Hepatocyte (in vitro differentiated cells): ENCODE measurements at regions not wholly inside any gene's neighbourhood (a gene's known extent, or its start where the extent isn't known, plus 50 kb on each side); places are given as distances from the start of the nearest gene placed in this dataset.

Source experiments
- DNase-seq: peaks from one replicate; pipeline ENCODE4 v3.0.0-alpha.2; 2016; ENCODE audit warnings: low spot score
- H2AFZ ChIP-seq: fragments of 200-600 bp; sonication (generic); 2 replicates; pipeline ENCODE4 v1.6.0; 2016; ENCODE audit warnings: antibody characterized with exemption, mild to moderate bottlenecking
- H3K27ac ChIP-seq: fragments of 200-600 bp; sonication (generic); 2 replicates; pipeline ENCODE4 v1.5.1; 2016; ENCODE audit warnings: mild to moderate bottlenecking
- H3K27me3 ChIP-seq: fragments of 200-600 bp; sonication (generic); 2 replicates; pipeline ENCODE4 v1.6.1; 2016
- H3K36me3 ChIP-seq: fragments of 200-600 bp; sonication (generic); replicated peaks from 2 replicates; pipeline ENCODE4 v1.5.1; 2016; ENCODE audit warnings: low read depth; ENCODE audit not compliant: insufficient read depth
- H3K4me1 ChIP-seq: fragments of 200-600 bp; sonication (generic); 2 replicates; pipeline ENCODE4 v1.5.1; 2016; ENCODE audit warnings: mild to moderate bottlenecking, moderate library complexity; ENCODE audit not compliant: insufficient read depth
- H3K4me2 ChIP-seq: fragments of 200-600 bp; sonication (generic); 2 replicates; pipeline ENCODE4 v1.6.0; 2016
- H3K4me3 ChIP-seq: fragments of 200-600 bp; sonication (generic); 2 replicates; pipeline ENCODE4 v1.5.1; 2016; ENCODE audit warnings: mild to moderate bottlenecking
- H3K79me2 ChIP-seq: fragments of 200-600 bp; sonication (generic); 2 replicates; pipeline ENCODE4 v1.6.0; 2017; ENCODE audit warnings: mild to moderate bottlenecking
- H3K9me2 ChIP-seq: fragments of 200-600 bp; sonication (generic); replicated peaks from 2 replicates; pipeline ENCODE4 v1.6.0; 2017; ENCODE audit warnings: mild to moderate bottlenecking; ENCODE audit not compliant: insufficient read depth
- H3K9me3 ChIP-seq: fragments of 200-600 bp; sonication (generic); 2 replicates; pipeline ENCODE4 v1.5.1; 2016; ENCODE audit warnings: low read depth, mild to moderate bottlenecking
- H4K20me1 ChIP-seq: fragments of 200-600 bp; sonication (generic); 2 replicates; pipeline ENCODE4 v1.6.0; 2016; ENCODE audit warnings: mild to moderate bottlenecking; ENCODE audit not compliant: insufficient read depth, poor library complexity, severe bottlenecking
- EZH2 ChIP-seq: fragments of 200-600 bp; sonication (generic); IDR thresholded peaks from 2 replicates; pipeline ENCODE4 v1.6.1; 2016; ENCODE audit warnings: antibody characterized with exemption, mild to moderate bottlenecking, borderline replicate concordance
- EZH2phosphoT487 ChIP-seq: fragments of 200-600 bp; sonication (generic); IDR thresholded peaks from one replicate; pipeline ENCODE4 v1.6.1; 2018; ENCODE audit warnings: antibody characterized with exemption, mild to moderate bottlenecking, low read depth, moderate library complexity; ENCODE audit not compliant: unreplicated experiment, severe bottlenecking
- WGBS: methylation state at CpG from one replicate; pipeline ENCODE4 v1.1.6; 2016; ENCODE audit warnings: low lambda C conversion rate; ENCODE audit errors: missing lambda C conversion rate; 5-methylcytosine and 5-hydroxymethylcytosine counted together
- TF ChIP-seq, protein P1 (sequence below): fragments of 200-600 bp; sonication (generic); IDR thresholded peaks from 2 replicates; pipeline ENCODE4 v1.5.1; 2016; ENCODE audit warnings: antibody characterized with exemption, mild to moderate bottlenecking; ENCODE audit not compliant: poor library complexity

DNA sequence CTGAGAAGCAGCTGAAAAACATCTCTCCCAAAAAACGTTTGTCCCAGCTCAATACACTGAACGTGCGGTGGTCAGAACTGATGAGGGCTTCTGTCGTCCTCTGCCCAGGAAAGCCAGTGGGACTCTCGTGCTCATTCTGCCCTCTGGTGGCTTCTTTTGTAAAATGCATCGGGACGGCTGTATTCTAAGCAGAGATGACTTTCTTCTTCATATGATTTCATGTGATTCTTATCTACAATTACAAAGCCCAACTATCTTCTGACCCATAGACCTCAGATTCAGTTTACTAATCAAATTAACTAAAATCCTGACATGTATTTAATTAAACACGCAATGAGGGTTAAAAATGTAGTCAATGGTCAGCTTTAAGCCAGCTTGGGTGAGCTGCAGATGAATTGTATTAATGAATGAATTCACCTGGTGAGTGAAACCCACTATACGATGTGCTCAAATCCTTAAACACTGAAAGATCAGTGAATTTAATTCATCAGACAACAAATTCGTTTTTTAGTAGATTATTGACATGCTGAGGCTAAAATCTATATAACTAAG lies 117.6 kb upstream of the FAM204A start:
- H3K27me3 ChIP-seq = peaks cover 6% of the 10 kb centered on the region
- no peaks in the 10 kb centered on the region for H3K9me3 ChIP-seq
- peak overlapping the region; percentile 66 for H3K27ac ChIP-seq
- no peaks in the 10 kb centered on the region for H4K20me1 ChIP-seq
- no peaks in the 10 kb centered on the region for H3K9me2 ChIP-seq
- H3K4me1 ChIP-seq = no peaks in the 10 kb centered on the region
- H3K36me3 ChIP-seq = no peaks in the 10 kb centered on the region
- H3K4me2 ChIP-seq = peak overlapping the region; percentile 51
- no peak overlapping the region for H3K4me3 ChIP-seq
- no peak overlapping the region for H2AFZ ChIP-seq
- no peak for TF ChIP-seq EZH2phosphoT487
- TF ChIP-seq, protein P1, sequence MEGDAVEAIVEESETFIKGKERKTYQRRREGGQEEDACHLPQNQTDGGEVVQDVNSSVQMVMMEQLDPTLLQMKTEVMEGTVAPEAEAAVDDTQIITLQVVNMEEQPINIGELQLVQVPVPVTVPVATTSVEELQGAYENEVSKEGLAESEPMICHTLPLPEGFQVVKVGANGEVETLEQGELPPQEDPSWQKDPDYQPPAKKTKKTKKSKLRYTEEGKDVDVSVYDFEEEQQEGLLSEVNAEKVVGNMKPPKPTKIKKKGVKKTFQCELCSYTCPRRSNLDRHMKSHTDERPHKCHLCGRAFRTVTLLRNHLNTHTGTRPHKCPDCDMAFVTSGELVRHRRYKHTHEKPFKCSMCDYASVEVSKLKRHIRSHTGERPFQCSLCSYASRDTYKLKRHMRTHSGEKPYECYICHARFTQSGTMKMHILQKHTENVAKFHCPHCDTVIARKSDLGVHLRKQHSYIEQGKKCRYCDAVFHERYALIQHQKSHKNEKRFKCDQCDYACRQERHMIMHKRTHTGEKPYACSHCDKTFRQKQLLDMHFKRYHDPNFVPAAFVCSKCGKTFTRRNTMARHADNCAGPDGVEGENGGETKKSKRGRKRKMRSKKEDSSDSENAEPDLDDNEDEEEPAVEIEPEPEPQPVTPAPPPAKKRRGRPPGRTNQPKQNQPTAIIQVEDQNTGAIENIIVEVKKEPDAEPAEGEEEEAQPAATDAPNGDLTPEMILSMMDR = peak; percentile 83
- 3% methylated on average over 10 of the region's 10 CpGs for WGBS
- DNase-seq = peak; percentile 82
- no peaks in the 10 kb centered on the region for H3K79me2 ChIP-seq

DNA sequence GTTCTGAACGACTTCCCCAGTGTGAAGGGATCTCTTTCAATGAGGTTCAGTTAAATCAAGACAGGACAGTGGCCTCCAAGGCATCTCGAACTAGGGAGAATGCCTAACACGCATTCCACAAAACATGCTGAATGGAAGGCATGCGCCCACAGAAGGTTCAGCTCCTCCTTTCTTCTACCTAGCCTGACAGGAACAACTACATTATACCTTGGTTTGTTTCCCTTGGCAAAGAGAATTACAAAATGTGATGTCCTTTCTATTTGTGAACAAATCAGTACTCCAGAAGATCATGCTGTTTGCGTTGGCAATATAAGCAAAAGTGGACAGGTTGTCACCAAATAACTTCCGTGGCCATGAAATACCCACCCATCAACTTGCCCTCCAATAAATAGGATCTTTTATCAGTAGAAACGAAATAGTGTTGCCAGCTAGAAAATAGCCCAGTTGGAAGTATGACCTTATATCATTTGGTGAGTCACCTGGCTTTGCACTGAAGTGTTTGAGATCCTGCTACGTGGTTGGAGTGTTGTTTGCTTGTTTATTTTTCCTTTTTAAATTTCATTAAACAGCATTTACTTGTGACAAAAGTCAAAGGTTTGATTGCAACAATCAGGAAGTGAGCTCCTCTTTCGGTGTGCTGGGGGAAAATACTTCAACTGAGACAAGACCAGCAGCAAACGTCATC lies 117.0 kb upstream of the FAM204A start:
- Histone ChIP-seq H3K9me3 (no peaks in the 10 kb centered on the region), H3K4me3 (no peak overlapping the region)

DNA sequence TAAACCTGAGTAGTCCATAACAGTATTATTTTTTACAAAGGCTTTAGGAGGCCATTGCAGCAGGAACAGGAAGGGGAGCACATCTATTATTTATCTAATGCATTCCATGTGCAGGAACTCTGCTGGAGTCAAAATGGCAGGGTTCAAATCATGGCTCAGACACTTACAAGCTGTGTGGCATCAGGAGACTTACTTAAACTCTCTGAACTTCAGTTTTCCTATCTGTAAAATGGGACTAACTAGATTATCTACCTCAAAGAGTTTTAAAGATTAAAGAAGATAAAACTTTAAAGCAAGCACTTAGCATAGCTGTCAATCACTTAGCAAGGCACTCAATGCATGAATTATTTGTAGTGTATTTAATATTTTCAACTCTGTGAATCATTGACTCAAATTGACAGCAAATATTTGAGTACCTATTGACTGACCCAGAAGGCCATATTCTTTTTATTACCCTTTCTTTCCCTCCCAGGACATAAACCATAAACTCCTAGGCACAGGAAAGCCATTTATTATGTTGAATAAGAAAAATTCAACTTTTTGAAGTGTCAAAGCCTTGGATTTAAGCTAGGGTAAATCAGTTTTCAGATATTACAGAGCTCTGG lies 115.8 kb upstream of the FAM204A start:
- no peaks in the 10 kb centered on the region for H3K79me2 ChIP-seq
- H3K9me3 ChIP-seq = no peaks in the 10 kb centered on the region
- DNase-seq = no peak
- H3K27ac ChIP-seq = peak overlapping the region; percentile 66
- TF ChIP-seq EZH2 (no peak), EZH2phosphoT487 (no peak)
- TF ChIP-seq, protein P1 = no peak
- peaks cover 4% of the 10 kb centered on the region for H3K27me3 ChIP-seq
- no peak overlapping the region for H2AFZ ChIP-seq
- H3K4me1 ChIP-seq = no peaks in the 10 kb centered on the region
- H3K4me3 ChIP-seq = no peak overlapping the region
- no peaks in the 10 kb centered on the region for H3K9me2 ChIP-seq
- no peaks in the 10 kb centered on the region for H3K36me3 ChIP-seq
- H4K20me1 ChIP-seq = no peaks in the 10 kb centered on the region
- H3K4me2 ChIP-seq = no peak overlapping the region

More for the DNA sequence above, 117.0 kb upstream of the FAM204A start:
- Histone ChIP-seq H2AFZ (no peak overlapping the region), H3K9me2 (no peaks in the 10 kb centered on the region), H3K36me3 (no peaks in the 10 kb centered on the region), H3K4me2 (peak overlapping the region; percentile 51), H4K20me1 (no peaks in the 10 kb centered on the region), H3K27me3 (peaks cover 6% of the 10 kb centered on the region), H3K4me1 (no peaks in the 10 kb centered on the region), H3K79me2 (no peaks in the 10 kb centered on the region), H3K27ac (peak overlapping the region; percentile 66)
- WGBS = 54% methylated on average over 10 of the region's 10 CpGs
- TF ChIP-seq, protein P1 = no peak
- TF ChIP-seq EZH2 = no peak
- TF ChIP-seq EZH2phosphoT487 = no peak
- DNase-seq = peak; percentile 18
